ENCODE measurements at regions not wholly inside any gene's neighbourhood (a gene's known extent, or its start where the extent isn't known, plus 50 kb on each side); places are given as distances from the start of the nearest gene placed in this dataset.
"Not testable (repeated sequence)": the region's sequence is repeated elsewhere in the genome, so short reads cannot be mapped to it uniquely, and the experiment has no call there.

- DNase-seq (ENCODE audit: low read depth, low spot score) = no peak
Observed at GRCh38 chr10:33070101-33070500, 112.1 kb upstream of the ITGB1 start.

GRCh38 chr10:33067917-33068316 is 109.9 kb upstream of the ITGB1 start:
- DNase-seq (ENCODE audit: low read depth, low spot score) = no peak

DNA sequence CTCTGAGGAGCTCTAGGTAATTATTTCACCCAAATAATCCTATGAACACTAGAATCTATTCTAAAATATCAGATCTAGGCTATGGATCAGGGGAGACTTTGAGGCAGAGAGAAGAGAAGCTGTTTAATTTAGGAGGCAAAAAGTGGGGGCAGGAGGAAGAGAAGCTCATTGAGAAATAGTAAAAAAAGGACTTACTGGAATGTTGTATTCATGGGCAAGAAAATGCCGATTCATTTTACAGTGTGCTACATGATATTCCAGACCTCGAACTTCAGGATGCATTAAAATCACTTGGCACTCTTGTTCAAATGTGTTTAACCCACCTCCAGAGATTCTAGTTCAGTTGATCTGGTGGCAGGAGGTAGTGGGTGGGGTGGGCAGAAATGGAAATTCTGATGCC is 109.5 kb upstream of the ITGB1 start:
- DNase-seq (ENCODE audit: low read depth, low spot score) = no peak

DNA sequence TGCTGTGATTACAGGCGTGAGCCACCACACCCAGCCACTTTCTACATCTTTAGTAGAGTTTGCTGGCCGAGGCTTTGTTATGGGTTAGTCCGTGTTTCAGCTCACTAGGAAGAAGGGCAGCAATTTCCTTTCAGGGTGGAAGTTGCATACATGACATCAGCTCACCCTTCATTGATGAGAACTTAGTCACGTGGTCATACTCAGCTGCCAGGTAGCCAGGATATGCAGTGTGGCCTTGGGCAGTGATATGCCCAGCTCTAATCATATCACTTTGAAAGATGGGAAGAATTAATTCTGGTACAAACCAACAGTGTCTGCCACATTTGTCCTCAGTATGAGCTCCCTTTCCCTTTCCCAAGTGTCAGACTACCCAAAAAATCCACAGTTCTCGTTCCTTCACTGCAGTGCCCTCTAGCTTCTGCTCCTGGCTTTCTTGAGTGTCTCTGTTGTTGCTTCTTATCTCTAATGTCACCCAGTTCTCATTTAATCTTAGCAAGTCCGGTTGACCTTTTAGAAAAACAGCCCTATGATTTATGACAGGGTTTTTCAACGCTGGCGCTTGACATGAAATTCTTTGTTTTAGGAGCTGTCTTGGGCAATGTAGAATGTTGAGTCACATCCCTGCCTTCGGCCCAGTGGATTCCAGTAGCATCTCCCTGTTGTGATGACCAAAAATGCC is 108.7 kb upstream of the ITGB1 start:
- DNase-seq (ENCODE audit: low read depth, low spot score) = no peak

- no peak for DNase-seq (ENCODE audit: low read depth, low spot score)
Observed at GRCh38 chr10:33065111-33065510, 107.1 kb upstream of the ITGB1 start.

GRCh38 chr10:33064706-33065105 is 106.7 kb upstream of the ITGB1 start:
- no peak for DNase-seq (ENCODE audit: low read depth, low spot score)

GRCh38 chr10:33057620-33058019 is 99.6 kb upstream of the ITGB1 start:
- no peak for DNase-seq (ENCODE audit: low read depth, low spot score)

- no peak for DNase-seq (ENCODE audit: low read depth, low spot score)
Observed at GRCh38 chr10:33056828-33057596, 99.0 kb upstream of the ITGB1 start.

DNA sequence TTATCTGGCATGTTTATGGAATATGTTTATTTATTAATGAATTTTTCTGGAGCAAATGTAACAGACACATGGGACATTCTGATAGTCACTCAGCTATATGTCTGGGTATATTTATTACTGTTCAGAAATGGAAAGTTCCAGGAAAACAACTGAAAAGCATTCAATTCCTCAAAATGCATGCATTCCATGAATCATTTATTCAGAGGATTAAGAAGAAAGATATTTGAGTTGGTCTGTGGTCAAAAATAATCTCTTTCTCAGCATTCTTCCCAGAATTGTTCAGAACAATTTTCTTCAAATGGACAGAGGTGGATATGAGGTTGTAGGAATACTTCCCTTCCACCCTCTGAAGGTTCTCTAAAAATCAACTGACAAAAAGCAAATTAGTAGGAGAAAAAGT is 97.6 kb upstream of the ITGB1 start:
- DNase-seq (ENCODE audit: low read depth, low spot score) = no peak

DNA sequence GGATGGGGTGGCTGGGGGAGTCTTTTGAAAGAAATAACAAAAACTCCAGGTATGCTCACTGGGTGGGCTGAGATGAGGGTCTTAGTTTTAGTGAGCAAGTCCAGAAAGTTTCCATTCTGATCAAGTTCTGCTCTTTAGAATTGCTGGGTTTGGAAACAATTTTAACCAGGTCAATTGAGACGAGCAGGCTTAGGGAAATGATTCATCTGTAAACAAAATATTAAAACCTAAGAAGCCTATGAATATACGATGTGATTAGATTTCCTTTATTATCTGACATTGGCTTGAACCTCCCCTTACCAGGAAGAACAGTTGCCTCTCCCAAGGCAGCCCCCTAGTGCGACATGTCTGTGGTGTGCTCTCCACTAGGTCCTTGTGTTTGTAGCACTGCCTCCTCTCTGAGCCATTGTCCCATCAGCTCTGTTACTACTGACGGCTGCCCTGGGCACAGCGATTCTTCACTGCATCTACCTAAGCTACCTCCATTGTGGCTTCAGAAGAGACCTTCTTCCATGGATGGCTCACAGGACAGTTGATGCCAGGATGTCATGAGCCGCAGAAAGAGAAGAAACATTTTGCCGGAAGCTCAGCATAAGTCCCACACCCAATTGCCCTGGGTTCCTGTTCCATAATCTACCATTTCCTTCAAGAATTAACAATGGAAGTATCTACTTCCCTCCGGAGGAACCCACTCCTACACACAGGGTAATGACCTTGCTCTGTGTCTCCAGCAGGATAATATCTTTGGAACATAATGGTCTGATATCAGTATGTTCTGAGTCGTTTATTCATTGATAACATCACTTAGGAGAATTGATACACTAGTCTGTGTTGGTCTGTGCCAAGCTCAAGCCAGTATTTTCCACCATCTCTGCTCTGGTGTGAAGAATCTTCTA is 95.1 kb upstream of the ITGB1 start:
- DNase-seq (ENCODE audit: low read depth, low spot score) = no peak

DNA sequence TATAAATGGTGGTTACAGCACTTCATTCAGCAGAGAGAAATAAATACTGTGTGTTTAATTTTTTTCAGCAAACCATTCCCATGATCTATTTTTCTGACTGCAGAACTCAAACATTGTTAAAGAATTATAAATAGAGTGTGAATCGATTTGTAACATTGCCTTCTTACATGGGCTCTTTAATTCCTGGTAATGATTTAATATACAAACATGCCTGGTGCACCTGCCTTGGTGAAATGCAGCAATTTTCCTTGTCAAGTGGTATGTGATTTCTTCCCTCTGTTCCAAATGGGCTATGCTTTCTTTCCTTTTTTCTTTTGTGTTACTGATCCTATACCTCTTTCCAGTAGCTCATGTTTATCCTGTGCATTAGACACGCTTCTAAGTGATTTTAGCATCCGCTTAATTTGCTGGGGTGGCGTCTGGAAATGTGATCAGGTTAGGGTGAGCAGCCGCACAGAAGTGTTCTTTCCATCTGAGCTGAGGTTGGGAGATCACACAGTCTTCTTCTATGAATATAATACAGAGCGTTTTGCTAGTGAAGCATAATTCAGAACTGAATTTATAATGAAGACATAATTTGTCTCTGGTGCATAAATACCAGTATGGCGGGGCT is 94.3 kb upstream of the ITGB1 start:
- no peak for DNase-seq (ENCODE audit: low read depth, low spot score)

GRCh38 chr10:33049963-33050920 is 92.2 kb upstream of the ITGB1 start:
- not testable (repeated sequence) for DNase-seq (ENCODE audit: low read depth, low spot score)

DNA sequence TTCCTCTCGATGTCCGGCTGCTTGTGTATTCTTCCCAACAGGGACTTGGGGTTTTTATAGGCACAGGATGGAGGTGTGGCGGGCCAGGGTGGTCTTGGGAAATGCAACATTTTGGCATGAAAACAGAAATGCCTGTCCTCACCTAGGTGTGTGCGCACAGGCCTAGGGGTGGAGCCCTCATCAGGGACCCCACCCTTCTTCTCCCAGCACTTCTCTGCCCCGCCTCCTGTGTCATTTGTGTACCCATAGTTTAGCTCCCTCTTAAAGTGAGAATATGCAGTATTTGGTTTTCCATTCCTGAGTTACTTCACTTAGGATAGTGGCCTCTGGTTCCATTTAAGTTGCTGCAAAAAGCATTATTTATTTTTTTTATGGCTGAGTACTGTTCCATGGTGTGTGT is 90.2 kb upstream of the ITGB1 start:
- DNase-seq (ENCODE audit: low read depth, low spot score) = no peak

DNA sequence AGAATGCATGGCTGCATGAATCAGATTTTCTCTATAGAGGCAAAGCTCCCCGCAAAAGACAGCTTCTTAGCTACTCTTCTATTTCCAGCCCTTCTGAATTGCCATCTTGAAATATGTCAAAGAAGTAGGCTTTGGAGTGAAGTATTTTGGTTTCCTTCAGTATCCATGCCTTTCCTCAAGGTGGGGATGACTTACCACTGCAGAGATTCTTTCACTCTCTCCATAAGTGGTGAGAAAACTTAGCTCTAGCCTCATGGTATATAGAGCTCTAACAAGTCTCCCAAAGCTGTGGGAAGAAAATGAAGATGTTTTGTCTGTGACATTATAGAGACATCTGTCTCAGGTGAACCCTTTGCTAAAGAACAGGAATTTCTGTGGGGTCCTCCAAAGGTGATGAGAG is 89.6 kb upstream of the ITGB1 start:
- no peak for DNase-seq (ENCODE audit: low read depth, low spot score)

GRCh38 chr10:33046792-33047191 is 88.8 kb upstream of the ITGB1 start:
- no peak for DNase-seq (ENCODE audit: low read depth, low spot score)

- no peak for DNase-seq (ENCODE audit: low read depth, low spot score)
Observed at GRCh38 chr10:33045421-33045820, 87.4 kb upstream of the ITGB1 start.

DNA sequence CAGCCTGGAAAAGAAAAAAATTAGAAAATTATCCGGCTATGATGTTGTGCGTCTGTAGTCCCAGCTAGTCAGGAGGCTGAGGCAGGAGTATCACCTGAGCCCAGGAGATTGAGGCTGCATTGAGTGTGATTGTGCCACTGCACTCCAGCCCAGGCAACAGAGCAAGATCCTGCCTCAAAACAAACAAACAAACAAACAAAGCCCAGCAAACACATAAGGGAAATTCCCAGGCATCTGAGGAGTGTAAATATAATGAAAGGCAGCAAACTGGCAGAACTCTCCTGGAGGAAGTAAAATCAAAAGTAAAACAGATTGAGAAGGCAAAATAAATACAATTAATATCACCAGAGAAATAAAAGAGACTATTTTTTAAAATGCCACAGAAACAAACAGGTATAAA is 84.5 kb upstream of the ITGB1 start:
- DNase-seq (ENCODE audit: low read depth, low spot score) = no peak

DNA sequence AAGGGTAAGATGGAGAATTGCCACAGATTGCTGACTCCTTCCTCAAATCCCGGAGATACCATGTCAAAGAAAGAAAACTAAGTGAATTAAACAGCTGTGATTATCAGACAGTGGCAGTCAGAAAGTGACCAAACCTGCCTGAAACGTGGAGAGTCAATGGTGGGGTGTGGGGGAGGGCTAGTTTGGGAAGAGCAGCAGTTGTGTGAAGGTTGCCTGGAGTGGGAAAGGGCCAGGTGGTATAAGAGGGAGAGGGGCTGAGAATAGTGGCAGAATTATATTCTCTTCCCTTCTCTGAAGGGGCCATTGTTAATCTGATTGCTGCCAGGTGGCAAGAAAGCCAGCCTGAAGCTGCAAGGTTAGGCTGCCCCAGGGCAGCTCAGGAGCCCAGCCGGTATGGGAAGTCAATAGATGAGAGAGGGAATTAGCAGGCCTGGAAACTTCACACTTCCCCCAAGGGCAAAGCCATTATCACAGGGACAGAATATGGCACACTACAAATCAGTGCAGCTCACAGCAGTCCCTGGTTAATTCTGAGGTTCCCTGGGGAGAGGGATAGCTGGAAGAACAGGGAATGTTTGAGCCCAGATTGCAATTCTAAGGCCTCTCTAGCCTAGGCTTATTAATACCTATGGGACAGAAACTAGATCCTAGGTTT is 83.9 kb upstream of the ITGB1 start:
- DNase-seq (ENCODE audit: low read depth, low spot score) = no peak

DNA sequence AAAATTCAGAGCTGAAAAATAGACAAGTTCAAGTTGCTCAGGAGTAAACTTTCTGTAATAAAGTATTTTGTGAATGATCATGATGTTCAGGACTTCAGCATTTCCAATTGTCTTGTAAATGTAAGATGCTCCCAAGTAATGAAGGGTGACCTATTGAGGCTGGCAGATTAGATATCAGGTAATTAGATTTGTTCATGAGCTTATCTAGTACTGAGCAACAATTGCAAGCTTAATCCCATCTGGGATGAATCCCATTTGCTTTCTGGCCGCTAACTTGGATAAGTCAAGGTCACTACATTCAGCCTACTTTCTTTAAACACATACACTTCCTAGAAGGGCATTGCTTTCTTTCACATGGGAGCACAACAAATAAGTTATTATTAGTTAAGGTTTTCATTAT is 82.4 kb upstream of the ITGB1 start:
- no peak for DNase-seq (ENCODE audit: low read depth, low spot score)

- DNase-seq (ENCODE audit: low read depth, low spot score) = no peak
Observed at GRCh38 chr10:33039181-33039580, 81.2 kb upstream of the ITGB1 start.
